Activated naive CD4-positive, alpha-beta T cell treated with anti-CD3 and anti-CD28 coated beads, Interleukin-2, amount 50 U/mL, for 72 hours (primary cell): ENCODE measurements at regions not wholly inside any gene's neighbourhood (a gene's known extent, or its start where the extent isn't known, plus 50 kb on each side); places are given as distances from the start of the nearest gene placed in this dataset.
A peak's percentile ranks its signal among the peaks of the same experiment; 100 is the strongest.

ENCODE experiments used
- ATAC-seq, 2 donors: fragments of 150-1000 bp; cut with Tn5 transposase; 2 replicates each; pipeline ENCODE4 v1.10.0; 2021; ENCODE audit warnings: mild to moderate bottlenecking in 2 of 2, moderate library complexity in 2 of 2
- DNase-seq, 2 donors: peaks; one replicate each; pipeline ENCODE4 v3.0.0; 2021 to 2022; ENCODE audit warnings: low spot score in 2 of 2
- H3K27ac Mint-ChIP-seq, 2 donors: one replicate each; pipeline ENCODE4 v1.8.0; 2022; ENCODE audit warnings: mild to moderate bottlenecking in 2 of 2, mixed read lengths in 2 of 2
- H3K36me3 Mint-ChIP-seq, 2 donors: one replicate each; pipeline ENCODE4 v1.8.0; 2022; ENCODE audit warnings: mixed read lengths in 2 of 2
- H3K9me3 Mint-ChIP-seq, 2 donors: one replicate each; pipeline ENCODE4 v1.8.0; 2022; ENCODE audit warnings: mixed read lengths in 2 of 2

- Mint-ChIP-seq H3K36me3 (no peaks in the 10 kb centered on the region), H3K9me3 (no peaks in the 10 kb centered on the region), H3K27ac (no peak overlapping the region)
- ATAC-seq (peak; percentile 44 to 89), DNase-seq (peak in 1 of 2 donors; percentile 64)
Measured at GRCh38 chr12:127293507-127294310, 973.3 kb upstream of the TMEM132C start.

GRCh38 chr12:127294651-127295210 is 972.2 kb upstream of the TMEM132C start:
- DNase-seq: no peak
- Mint-ChIP-seq H3K36me3 (no peaks in the 10 kb centered on the region), H3K27ac (no peak overlapping the region), H3K9me3 (no peaks in the 10 kb centered on the region)
- ATAC-seq: no peak

DNA sequence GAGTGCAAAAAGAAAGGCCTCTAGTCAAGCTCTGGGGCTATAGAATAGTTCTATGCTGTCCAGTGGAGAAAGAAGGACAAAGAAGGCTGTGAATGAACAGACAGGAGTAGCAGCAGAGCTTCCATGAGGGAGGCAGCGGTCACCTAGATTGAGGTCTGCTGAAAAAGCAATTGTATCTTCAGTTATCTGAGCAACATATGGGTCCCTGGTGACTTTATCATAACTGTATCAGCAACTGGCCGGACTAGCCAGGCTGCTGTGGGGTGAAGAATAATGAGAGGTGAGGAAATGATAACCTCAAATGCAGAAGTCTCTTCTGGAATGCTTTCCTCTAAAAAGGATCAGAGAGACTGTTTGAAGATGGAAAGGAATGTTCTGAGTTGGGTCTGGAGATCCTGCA is 971.3 kb upstream of the TMEM132C start:
- Mint-ChIP-seq H3K36me3 (no peaks in the 10 kb centered on the region), H3K9me3 (no peaks in the 10 kb centered on the region), H3K27ac (no peak overlapping the region)
- ATAC-seq (no peak), DNase-seq (no peak)

DNA sequence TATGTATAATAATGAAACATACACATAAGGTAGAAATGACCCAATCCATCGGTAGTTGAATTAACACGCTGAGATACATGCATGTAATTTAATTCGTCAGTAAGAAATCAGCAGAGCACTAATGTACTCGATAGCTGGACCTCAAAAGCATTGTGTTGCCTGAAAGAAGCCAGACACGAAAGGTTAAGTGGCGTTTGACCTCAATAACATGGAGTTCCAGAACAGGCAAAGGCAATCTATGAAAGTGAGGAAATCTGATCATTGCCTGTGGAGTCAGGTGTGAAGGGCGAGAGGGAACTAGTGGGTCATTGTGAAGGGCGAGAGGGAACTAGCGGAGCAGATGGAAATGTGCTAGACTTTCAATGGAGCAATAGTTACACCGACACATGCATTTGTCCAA is 970.4 kb upstream of the TMEM132C start:
- no peak for DNase-seq
- no peaks in the 10 kb centered on the region for H3K36me3 Mint-ChIP-seq
- no peak for ATAC-seq
- H3K9me3 Mint-ChIP-seq: no peaks in the 10 kb centered on the region
- H3K27ac Mint-ChIP-seq: no peak overlapping the region

DNA sequence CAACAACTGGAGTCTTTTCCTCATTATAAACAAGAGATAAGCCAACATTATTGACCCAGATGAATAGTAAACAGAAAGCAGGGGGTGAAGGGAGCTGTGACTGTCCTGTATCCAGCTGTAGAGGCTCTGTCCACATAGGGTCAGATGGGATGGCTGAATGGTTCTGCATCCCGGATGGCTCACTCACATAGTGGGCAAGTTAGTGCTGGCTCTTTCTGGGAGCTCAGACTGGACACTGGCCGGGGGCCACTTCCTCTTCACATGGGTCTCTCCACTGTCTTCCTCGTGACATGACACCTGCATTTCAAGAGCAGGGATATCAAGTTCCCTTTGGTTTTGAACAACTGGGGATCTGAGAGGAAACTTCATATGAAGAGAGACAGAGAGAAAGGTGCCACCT is 969.6 kb upstream of the TMEM132C start:
- H3K9me3 Mint-ChIP-seq: no peaks in the 10 kb centered on the region
- H3K36me3 Mint-ChIP-seq: no peaks in the 10 kb centered on the region
- no peak overlapping the region for H3K27ac Mint-ChIP-seq
- no peak for DNase-seq
- no peak for ATAC-seq

DNA sequence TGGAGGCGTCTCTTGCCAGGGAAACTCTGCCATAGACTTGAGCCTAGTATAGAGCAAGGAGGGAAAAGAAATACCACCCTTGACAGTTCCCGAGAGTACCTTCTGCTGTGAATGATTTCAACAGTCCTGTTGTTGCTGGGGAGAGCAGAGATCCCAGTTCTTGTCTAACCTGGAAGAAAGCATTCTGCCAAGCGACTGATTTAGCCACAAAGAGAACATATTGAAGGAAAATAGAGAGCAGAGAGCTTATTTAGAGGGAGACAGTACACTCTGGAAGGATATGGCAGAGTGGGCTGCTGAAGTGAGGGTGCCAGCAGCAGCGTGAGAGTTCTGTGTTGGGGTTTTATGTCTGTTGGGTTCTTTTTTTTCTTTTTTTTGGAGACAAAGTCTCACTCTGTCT is 966.9 kb upstream of the TMEM132C start:
- ATAC-seq: no peak
- DNase-seq: no peak
- Mint-ChIP-seq H3K9me3 (peaks cover 0 to 5% of the 10 kb centered on the region in 2 donors), H3K36me3 (no peaks in the 10 kb centered on the region), H3K27ac (no peak overlapping the region)

- H3K27ac Mint-ChIP-seq: no peak overlapping the region
- no peak for ATAC-seq
- H3K9me3 Mint-ChIP-seq: peaks cover 0 to 8% of the 10 kb centered on the region in 2 donors
- H3K36me3 Mint-ChIP-seq: no peaks in the 10 kb centered on the region
- no peak for DNase-seq
Measured at GRCh38 chr12:127300753-127301152, 966.2 kb upstream of the TMEM132C start.

GRCh38 chr12:127301876-127302275 is 965.1 kb upstream of the TMEM132C start:
- Mint-ChIP-seq H3K36me3 (peaks cover 0 to 6% of the 10 kb centered on the region in 2 donors), H3K9me3 (peaks cover 0 to 11% of the 10 kb centered on the region in 2 donors), H3K27ac (no peak overlapping the region)
- ATAC-seq (no peak), DNase-seq (no peak)

- ATAC-seq: no peak
- no peak for DNase-seq
- H3K27ac Mint-ChIP-seq: no peak overlapping the region
- peaks cover 4 to 15% of the 10 kb centered on the region in 2 donors for H3K9me3 Mint-ChIP-seq
- peaks cover 0 to 6% of the 10 kb centered on the region in 2 donors for H3K36me3 Mint-ChIP-seq
Measured at GRCh38 chr12:127304751-127305725, 961.9 kb upstream of the TMEM132C start.

DNA sequence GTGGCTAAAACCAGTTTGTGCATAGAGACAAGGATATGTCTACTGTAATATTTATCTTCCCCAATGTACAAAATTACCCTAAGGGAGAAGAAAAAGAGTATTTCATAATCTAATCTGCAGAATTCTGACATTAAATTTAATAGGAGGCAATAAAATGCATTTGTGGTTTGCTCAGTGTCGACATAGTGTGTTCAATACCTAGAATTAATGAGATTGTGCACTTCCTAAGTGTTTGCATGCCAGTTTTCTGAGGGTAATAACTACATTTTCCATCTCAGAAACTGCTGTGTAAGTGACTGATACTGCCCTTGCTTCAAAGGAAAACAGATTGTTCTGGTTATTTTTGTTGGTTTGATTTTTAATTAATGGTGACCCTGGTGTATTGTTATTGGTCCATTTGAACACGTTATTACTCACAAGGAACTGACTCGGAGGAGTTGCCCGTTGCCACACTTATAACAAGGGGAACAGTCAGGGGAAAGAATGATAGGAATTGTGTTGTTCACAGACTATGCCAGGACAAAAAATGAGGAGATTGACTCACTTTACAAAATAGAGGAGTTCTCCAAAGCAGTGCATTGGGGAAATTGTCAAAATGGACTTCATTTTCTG is 960.3 kb upstream of the TMEM132C start:
- no peak for ATAC-seq
- Mint-ChIP-seq H3K9me3 (peaks cover 4 to 15% of the 10 kb centered on the region in 2 donors), H3K27ac (no peak overlapping the region), H3K36me3 (peaks cover 0 to 6% of the 10 kb centered on the region in 2 donors)
- DNase-seq: no peak

DNA sequence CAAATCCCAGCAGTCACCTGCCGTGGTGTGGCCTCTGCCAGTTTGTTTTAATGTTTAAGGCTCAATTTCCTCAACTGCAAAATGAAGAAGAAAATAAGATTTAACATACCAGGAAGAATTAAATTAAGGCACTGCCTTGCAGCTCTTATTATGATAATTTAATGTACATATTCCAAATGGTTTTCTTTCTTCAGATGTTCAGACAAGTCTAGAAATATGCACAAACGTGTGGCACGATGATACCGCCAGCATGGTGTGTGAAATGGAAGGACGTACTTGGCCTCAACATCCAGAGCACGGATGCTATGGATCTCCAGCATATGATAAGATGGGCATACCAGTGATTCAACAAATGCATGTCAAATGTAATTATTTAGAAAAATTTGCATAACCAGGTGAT is 959.4 kb upstream of the TMEM132C start:
- DNase-seq: no peak
- peaks cover 0 to 6% of the 10 kb centered on the region in 2 donors for H3K36me3 Mint-ChIP-seq
- peaks cover 4 to 15% of the 10 kb centered on the region in 2 donors for H3K9me3 Mint-ChIP-seq
- ATAC-seq: no peak
- no peak overlapping the region for H3K27ac Mint-ChIP-seq

DNA sequence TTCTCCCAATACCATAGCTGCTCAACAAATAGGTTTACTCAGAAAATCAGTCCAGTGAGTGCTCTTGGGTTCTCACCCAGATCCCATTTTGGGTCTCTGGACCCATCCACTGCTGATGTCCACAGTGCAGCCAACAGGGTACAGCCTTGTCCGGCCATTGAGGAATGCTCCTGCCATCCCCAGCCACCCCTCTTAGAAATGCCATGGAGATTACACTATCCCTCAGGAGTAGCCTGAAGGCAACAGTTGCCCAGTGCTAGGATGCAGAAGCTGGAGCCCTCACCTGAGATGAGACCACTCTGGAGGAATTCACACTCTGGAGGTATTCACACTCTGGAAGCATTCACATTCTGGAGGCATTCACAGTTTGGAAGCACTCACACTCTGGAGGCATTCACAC is 958.8 kb upstream of the TMEM132C start:
- Mint-ChIP-seq H3K36me3 (peaks cover 0 to 6% of the 10 kb centered on the region in 2 donors), H3K27ac (no peak overlapping the region), H3K9me3 (peaks cover 4 to 15% of the 10 kb centered on the region in 2 donors)
- no peak for ATAC-seq
- DNase-seq: no peak

DNA sequence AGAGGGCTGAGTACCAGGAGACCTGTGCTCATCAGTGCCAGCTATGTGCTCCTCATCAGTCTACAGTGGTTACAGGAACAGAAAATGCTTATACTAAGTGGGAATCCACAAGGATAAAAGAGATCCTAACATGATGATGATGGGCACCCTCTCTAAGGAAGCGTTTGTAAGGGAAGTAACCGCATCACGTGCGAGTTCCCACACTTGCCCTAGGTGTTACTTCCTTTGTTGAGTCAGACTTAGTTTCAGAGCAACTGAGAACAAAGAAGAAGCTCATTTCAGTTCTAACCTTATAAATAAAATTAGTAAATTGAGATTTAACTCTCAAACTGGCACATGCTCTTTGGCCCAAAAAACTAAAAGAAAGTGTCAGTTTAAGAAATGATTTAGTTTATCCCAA is 956.4 kb upstream of the TMEM132C start:
- no peak overlapping the region for H3K27ac Mint-ChIP-seq
- ATAC-seq (peak in 1 of 2 donors; percentile 14), DNase-seq (no peak)
- H3K36me3 Mint-ChIP-seq: peaks cover 0 to 6% of the 10 kb centered on the region in 2 donors
- H3K9me3 Mint-ChIP-seq: peaks cover 4 to 9% of the 10 kb centered on the region in 2 donors

DNA sequence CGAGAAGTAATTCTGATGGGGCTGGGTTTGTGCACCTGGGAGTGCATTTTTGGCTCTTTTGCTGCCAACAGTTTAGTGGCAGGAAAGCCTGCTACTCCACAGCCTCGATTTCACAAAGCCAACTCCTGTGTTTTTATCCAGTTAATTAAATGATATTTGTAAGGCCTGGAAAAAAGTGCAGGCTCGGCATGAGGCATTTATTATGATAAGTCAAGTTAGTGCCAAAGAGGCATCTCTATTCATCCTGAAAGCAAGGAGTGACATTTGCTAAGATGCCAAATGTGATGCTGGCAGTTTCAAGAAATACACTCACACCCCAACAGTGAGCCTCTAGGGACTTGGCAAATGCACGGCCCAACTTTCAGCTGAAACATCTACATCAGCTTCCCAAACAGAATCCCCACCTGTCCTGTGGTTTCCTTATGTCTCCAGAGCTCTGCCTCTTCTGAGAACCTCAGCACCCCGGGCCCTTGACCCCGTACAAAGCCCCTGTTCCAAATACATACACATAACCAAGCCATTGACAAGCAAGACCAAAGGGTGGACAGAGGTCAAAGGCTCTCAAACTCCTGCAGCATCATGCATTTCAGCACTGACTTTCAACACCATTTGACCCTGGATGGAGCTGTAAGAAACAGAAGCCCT is 955.1 kb upstream of the TMEM132C start:
- DNase-seq: no peak
- H3K27ac Mint-ChIP-seq: no peak overlapping the region
- no peaks in the 10 kb centered on the region for H3K36me3 Mint-ChIP-seq
- no peak for ATAC-seq
- H3K9me3 Mint-ChIP-seq: peaks cover 4% of the 10 kb centered on the region in 2 donors

DNA sequence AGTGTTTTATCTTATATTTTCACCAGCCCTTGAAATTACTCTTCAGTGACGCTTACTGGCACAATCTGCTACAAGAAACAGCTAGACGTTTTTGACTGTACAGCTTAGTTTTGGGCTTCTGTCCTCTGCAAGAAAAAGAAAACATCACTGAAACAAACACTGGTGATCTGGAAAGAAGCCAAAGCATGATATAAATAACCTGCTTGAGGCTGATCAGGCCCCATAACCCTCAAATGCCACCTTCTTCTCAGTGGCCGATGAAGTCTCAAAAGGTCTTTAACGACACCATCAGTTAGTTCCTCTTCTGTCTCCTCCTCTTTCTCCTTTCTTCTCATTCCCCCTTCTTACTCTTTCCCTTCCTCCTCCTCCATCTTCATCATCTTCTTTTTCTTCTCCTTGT is 942.3 kb upstream of the TMEM132C start:
- no peak for DNase-seq
- H3K36me3 Mint-ChIP-seq: no peaks in the 10 kb centered on the region
- H3K9me3 Mint-ChIP-seq: peaks cover 6 to 12% of the 10 kb centered on the region in 2 donors
- no peak for ATAC-seq
- no peak overlapping the region for H3K27ac Mint-ChIP-seq

GRCh38 chr12:127327986-127328385 is 939.0 kb upstream of the TMEM132C start:
- Mint-ChIP-seq H3K36me3 (no peaks in the 10 kb centered on the region), H3K9me3 (peaks cover 0 to 8% of the 10 kb centered on the region in 2 donors), H3K27ac (peak overlapping the region in 1 of 2 donors; percentile 27)
- DNase-seq (no peak), ATAC-seq (no peak)
